ENCODE measurements at regions not wholly inside any gene's neighbourhood (a gene's known extent, or its start where the extent isn't known, plus 50 kb on each side); places are given as distances from the start of the nearest gene placed in this dataset.

- TF ChIP-seq POLR2AphosphoS5 (IDR thresholded peaks at IDR 0.05) = no peak
- TF ChIP-seq CTCF (IDR thresholded peaks at IDR 0.05) = no peak
- no peak for TF ChIP-seq POLR2A (IDR thresholded peaks at IDR 0.05)
- no peaks in the 10 kb centered on the region for H3K27me3 ChIP-seq
- no peak overlapping the region for H3K27ac ChIP-seq
- H3K4me1 ChIP-seq = no peaks in the 10 kb centered on the region
- intact Hi-C loops (cut with DNase I; ENCODE audit: low total_unique reads) = no loop called here
- H3K36me3 ChIP-seq = no peaks in the 10 kb centered on the region
- H3K4me3 ChIP-seq = no peak overlapping the region
- DNase-seq (ENCODE audit: low spot score in 2 of 2) = no peak
- H3K9me3 ChIP-seq = peaks cover 0 to 7% of the 10 kb centered on the region in 2 donors
Observed at GRCh38 chr4:56169061-56169460, 218.2 kb downstream of the AASDH start.

- Histone ChIP-seq H3K27ac (no peak overlapping the region), H3K4me3 (no peak overlapping the region), H3K9me3 (peaks cover 0 to 7% of the 10 kb centered on the region in 2 donors), H3K36me3 (no peaks in the 10 kb centered on the region), H3K27me3 (no peaks in the 10 kb centered on the region), H3K4me1 (no peaks in the 10 kb centered on the region)
- DNase-seq (ENCODE audit: low spot score in 2 of 2) = no peak
- intact Hi-C loops (cut with DNase I; ENCODE audit: low total_unique reads) = loop anchor here (5.0 kb wide), 1 partner anchor 1223 kb away; no protein-coding TSS in a partner anchor
- TF ChIP-seq POLR2A (IDR thresholded peaks at IDR 0.05) (no peak), CTCF (IDR thresholded peaks at IDR 0.05) (no peak), POLR2AphosphoS5 (IDR thresholded peaks at IDR 0.05) (no peak)
Observed at GRCh38 chr4:56164907-56165306, 216.2 kb downstream of the CEP135 start.

- Histone ChIP-seq H3K27me3 (no peaks in the 10 kb centered on the region), H3K9me3 (no peaks in the 10 kb centered on the region), H3K36me3 (no peaks in the 10 kb centered on the region), H3K4me1 (no peaks in the 10 kb centered on the region), H3K27ac (no peak overlapping the region), H3K4me3 (no peak overlapping the region)
- TF ChIP-seq POLR2AphosphoS5 (IDR thresholded peaks at IDR 0.05) = no peak
- no peak for TF ChIP-seq CTCF (IDR thresholded peaks at IDR 0.05)
- no peak for TF ChIP-seq POLR2A (IDR thresholded peaks at IDR 0.05)
- intact Hi-C loops (cut with DNase I; ENCODE audit: low total_unique reads) = loop anchor here (5.0 kb wide), 1 partner anchor 1218 kb away; no protein-coding TSS in a partner anchor
- no peak for DNase-seq (ENCODE audit: low spot score in 2 of 2)
Observed at GRCh38 chr4:56160636-56161035, 211.9 kb downstream of the CEP135 start.

- H3K9me3 ChIP-seq = no peaks in the 10 kb centered on the region
- no peak overlapping the region for H3K4me3 ChIP-seq
- no peak for DNase-seq (ENCODE audit: low spot score in 2 of 2)
- H3K27ac ChIP-seq = no peak overlapping the region
- intact Hi-C loops (cut with DNase I; ENCODE audit: low total_unique reads) = no loop called here
- H3K4me1 ChIP-seq = no peaks in the 10 kb centered on the region
- TF ChIP-seq CTCF (IDR thresholded peaks at IDR 0.05) = no peak
- no peak for TF ChIP-seq POLR2A (IDR thresholded peaks at IDR 0.05)
- TF ChIP-seq POLR2AphosphoS5 (IDR thresholded peaks at IDR 0.05) = no peak
- H3K27me3 ChIP-seq = no peaks in the 10 kb centered on the region
- H3K36me3 ChIP-seq = no peaks in the 10 kb centered on the region
Observed at GRCh38 chr4:56158483-56158882, 209.7 kb downstream of the CEP135 start.

- TF ChIP-seq POLR2AphosphoS5 (IDR thresholded peaks at IDR 0.05) (no peak), CTCF (IDR thresholded peaks at IDR 0.05) (no peak), POLR2A (IDR thresholded peaks at IDR 0.05) (no peak)
Observed at GRCh38 chr4:56156141-56156540, 207.4 kb downstream of the CEP135 start.

More at GRCh38 chr4:56156141-56156540, 207.4 kb downstream of the CEP135 start:
- intact Hi-C loops (cut with DNase I; ENCODE audit: low total_unique reads) = no loop called here
- no peak for DNase-seq (ENCODE audit: low spot score in 2 of 2)
- Histone ChIP-seq H3K4me1 (no peaks in the 10 kb centered on the region), H3K27me3 (no peaks in the 10 kb centered on the region), H3K4me3 (no peak overlapping the region), H3K9me3 (no peaks in the 10 kb centered on the region), H3K27ac (no peak overlapping the region), H3K36me3 (no peaks in the 10 kb centered on the region)
